SU-DHL-6 (cell line): ENCODE measurements at regions not wholly inside any gene's neighbourhood (a gene's known extent, or its start where the extent isn't known, plus 50 kb on each side); places are given as distances from the start of the nearest gene placed in this dataset.

Experiments used
- CTCF ChIP-seq: fragments of 200-600 bp; sonication (generic); IDR thresholded peaks from one replicate; pipeline ENCODE4 v1.5.1; 2017; ENCODE audit warnings: antibody characterized with exemption, mild to moderate bottlenecking, low read length, moderate library complexity; ENCODE audit not compliant: insufficient read depth, poor library complexity, severe bottlenecking
- EZH2phosphoT487 ChIP-seq: fragments of 200-600 bp; sonication (generic), shearing (Covaris generic); conservative IDR thresholded peaks from 2 replicates; pipeline ENCODE4 v1.6.1; 2018; ENCODE audit warnings: mild to moderate bottlenecking, antibody characterized with exemption, low read length, moderate library complexity, mixed read lengths

- no peak for TF ChIP-seq EZH2phosphoT487
- TF ChIP-seq CTCF, result no peak
Measured at GRCh38 chr2:120493231-120493630, 147.3 kb downstream of the INHBB start.
